HFFc6 (cell line): ENCODE measurements at regions not wholly inside any gene's neighbourhood (a gene's known extent, or its start where the extent isn't known, plus 50 kb on each side); places are given as distances from the start of the nearest gene placed in this dataset.

Experiments
- DNase-seq: peaks from one replicate; pipeline ENCODE4 v3.0.0-alpha.2; 2018
- H3K27ac Mint-ChIP-seq: 2 replicates; pipeline ENCODE4 v1.8.0; 2020; ENCODE audit warnings: mild to moderate bottlenecking, mixed read lengths
- H3K27me3 Mint-ChIP-seq: 2 replicates; pipeline ENCODE4 v1.8.0; 2021; ENCODE audit warnings: mild to moderate bottlenecking, moderate library complexity, mixed read lengths; ENCODE audit not compliant: insufficient read depth
- H3K36me3 Mint-ChIP-seq: 2 replicates; pipeline ENCODE4 v1.8.0; 2021; ENCODE audit warnings: low read depth, mixed read lengths
- H3K4me1 Mint-ChIP-seq: 2 replicates; pipeline ENCODE4 v1.8.0; 2020; ENCODE audit warnings: low read depth, mixed read lengths
- H3K4me3 Mint-ChIP-seq: 2 replicates; pipeline ENCODE4 v1.8.0; 2020; ENCODE audit warnings: mild to moderate bottlenecking, moderate library complexity, mixed read lengths
- H3K9me3 Mint-ChIP-seq: 2 replicates; pipeline ENCODE4 v1.8.0; 2020; ENCODE audit warnings: mild to moderate bottlenecking, mixed read lengths
- TF ChIP-seq, protein P1 (sequence below): fragments of 200-600 bp; sonication (generic); IDR thresholded peaks from 2 replicates; pipeline ENCODE4 v1.5.0; 2021; ENCODE audit warnings: antibody characterized with exemption, mild to moderate bottlenecking

DNA sequence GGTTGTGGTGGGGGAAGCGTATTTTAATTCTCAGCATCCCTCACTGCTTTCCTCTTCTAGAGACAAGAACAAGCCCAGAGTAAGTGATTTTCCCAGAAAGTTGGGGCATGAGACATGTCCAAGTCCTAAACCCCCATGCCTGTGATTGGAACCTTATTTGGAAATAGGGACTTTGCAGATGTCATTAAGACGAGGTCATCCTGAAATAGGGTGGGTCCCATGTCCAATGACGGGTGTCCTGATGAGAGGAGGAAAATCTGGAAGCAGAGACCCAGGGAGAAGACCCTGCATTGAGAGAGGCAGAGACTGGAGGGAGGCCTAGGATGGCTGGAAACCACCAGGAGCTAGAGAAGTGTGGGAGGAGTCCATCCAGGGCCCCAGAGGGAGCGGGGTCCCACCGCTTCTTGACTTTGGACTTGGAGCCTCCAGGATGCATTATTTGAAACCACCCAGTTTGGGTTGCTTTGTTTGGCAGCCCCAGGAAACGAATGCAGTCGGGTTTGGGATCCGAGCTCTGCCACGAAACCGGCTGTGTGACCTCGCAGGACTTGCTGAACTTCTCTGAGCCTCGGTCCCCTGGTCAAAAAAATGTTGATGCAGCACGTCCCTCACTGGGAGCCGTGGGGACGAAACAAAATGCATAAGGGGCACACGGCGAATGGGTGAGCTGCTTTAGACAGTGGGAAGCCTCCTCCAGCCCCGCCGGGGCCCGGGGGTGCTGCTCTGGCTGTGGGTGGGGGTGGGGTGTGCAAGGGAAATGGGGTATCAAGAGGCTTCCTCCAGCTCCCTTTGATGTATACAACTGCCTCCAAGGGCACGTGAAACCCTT lies 113.9 kb downstream of the CPZ start:
- H3K27ac Mint-ChIP-seq, result no peak overlapping the region
- peaks cover 16% of the 10 kb centered on the region for H3K27me3 Mint-ChIP-seq
- H3K4me1 Mint-ChIP-seq, result no peaks in the 10 kb centered on the region
- H3K36me3 Mint-ChIP-seq, result no peaks in the 10 kb centered on the region
- H3K9me3 Mint-ChIP-seq, result peaks cover 19% of the 10 kb centered on the region
- TF ChIP-seq, protein P1, sequence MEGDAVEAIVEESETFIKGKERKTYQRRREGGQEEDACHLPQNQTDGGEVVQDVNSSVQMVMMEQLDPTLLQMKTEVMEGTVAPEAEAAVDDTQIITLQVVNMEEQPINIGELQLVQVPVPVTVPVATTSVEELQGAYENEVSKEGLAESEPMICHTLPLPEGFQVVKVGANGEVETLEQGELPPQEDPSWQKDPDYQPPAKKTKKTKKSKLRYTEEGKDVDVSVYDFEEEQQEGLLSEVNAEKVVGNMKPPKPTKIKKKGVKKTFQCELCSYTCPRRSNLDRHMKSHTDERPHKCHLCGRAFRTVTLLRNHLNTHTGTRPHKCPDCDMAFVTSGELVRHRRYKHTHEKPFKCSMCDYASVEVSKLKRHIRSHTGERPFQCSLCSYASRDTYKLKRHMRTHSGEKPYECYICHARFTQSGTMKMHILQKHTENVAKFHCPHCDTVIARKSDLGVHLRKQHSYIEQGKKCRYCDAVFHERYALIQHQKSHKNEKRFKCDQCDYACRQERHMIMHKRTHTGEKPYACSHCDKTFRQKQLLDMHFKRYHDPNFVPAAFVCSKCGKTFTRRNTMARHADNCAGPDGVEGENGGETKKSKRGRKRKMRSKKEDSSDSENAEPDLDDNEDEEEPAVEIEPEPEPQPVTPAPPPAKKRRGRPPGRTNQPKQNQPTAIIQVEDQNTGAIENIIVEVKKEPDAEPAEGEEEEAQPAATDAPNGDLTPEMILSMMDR, result no peak
- DNase-seq, result no peak
- no peak overlapping the region for H3K4me3 Mint-ChIP-seq

DNA sequence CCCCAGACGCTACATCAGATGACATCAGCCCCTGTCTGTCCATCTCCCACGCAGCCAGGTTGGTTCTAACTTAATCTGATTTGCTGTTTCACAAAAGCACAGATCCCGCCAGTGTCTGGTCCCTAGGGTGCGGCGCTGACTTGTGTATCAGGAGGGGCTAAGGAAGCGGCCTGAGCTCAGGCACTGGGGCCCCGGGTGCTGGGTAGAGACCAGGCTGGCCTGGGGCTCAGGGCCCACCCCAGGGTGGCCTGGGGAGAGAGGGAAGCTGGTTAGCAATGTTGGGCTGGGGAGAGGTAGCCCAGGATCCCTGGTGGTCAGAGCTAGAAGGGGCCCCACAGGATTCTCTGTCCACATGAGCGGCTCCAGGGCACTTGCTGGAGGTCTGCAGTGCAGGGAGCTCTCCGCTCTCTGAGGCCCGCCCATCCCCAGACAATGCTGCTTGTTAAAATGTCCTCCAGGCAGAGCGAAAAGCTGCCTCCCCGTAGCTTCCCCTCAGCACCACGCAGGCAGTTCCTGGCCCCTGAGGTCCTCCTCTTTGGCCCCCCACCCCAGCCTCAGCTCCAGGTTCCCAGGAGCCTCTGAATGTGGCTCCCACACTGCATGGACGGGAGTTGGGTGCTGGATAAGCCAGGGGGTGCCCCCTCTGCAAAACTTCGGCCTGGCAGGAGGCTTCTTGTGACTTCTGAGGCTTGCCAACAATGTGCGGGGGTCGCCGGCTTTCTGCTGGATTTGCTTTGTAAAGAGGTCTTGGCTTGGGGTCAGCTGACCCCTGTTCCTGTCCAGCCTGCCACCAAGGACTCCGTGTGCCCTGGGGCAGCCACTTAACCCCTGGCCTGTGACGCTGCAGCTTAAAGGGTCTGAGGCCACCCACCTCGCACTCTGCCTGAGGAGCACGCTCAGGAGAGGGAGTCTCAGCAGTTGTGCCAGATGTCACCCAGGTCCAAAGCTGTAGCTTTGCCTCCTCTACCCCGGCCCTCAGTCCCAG lies 112.9 kb downstream of the CPZ start:
- no peak overlapping the region for H3K4me3 Mint-ChIP-seq
- H3K36me3 Mint-ChIP-seq, result no peaks in the 10 kb centered on the region
- no peak for DNase-seq
- peaks cover 14% of the 10 kb centered on the region for H3K27me3 Mint-ChIP-seq
- no peaks in the 10 kb centered on the region for H3K4me1 Mint-ChIP-seq
- TF ChIP-seq, protein P1, result no peak
- peaks cover 9% of the 10 kb centered on the region; the same call in 1 of the 2 replicates for H3K9me3 Mint-ChIP-seq
- H3K27ac Mint-ChIP-seq, result no peak overlapping the region

DNA sequence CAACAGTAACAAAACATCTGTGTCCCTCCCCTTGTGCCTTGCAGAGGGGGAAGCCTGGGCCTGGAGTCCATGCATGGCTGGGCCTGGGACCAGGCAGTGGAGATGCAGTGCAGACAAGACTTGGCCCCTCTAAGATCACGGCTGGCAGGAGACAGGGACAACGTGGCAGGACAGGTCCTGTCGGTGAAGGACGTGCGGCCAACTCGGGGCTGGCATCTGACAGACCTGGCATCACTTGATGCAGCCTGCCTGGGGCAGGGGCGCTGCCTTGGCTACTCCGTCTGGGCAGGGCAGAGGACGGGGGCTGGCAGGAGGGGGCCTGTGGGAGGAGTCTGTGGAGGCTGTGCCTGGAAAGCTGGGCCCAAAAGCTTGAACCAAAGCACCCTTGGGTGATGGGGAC lies 112.1 kb downstream of the CPZ start:
- Mint-ChIP-seq H3K27me3 (peaks cover 18% of the 10 kb centered on the region), H3K4me1 (no peaks in the 10 kb centered on the region)
- no peak for DNase-seq

DNA sequence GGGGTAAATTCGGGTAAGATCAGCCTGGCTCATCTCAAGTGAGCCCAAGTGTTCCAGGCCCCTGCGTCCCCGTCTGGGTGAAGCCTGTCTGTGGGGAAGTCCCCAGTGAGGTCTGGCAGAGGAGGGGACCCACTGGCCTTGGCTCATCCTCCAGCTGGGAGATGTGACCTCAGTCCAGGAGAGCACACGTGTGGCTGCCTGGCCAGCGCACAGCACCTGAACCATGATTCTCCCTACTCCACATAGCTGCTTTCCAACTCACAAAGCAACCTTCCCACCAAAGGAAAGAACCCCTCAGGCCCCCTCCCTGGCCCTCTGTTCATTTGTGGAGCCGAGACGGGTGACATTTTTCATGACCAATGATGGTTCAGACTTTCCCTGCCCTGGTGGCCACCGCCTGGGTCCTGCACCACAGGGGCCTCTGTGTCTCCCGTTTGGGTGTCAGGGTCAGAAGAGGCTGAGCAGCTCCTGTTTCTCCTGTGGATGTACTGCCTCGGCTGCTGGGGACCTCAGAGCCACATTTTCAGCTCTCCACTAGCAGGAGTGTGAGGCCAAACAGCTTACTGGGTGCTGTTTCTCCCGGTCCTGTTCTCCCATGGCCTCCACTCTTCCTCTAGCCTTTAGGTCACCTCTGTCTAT lies 111.4 kb downstream of the CPZ start:
- H3K27me3 Mint-ChIP-seq, result peaks cover 23% of the 10 kb centered on the region
- H3K9me3 Mint-ChIP-seq, result no peaks in the 10 kb centered on the region; the same call in 1 of the 2 replicates
- no peak overlapping the region for H3K4me3 Mint-ChIP-seq
- H3K36me3 Mint-ChIP-seq, result no peaks in the 10 kb centered on the region
- no peaks in the 10 kb centered on the region for H3K4me1 Mint-ChIP-seq
- TF ChIP-seq, protein P1, result no peak
- no peak overlapping the region for H3K27ac Mint-ChIP-seq
- no peak for DNase-seq

More for the DNA sequence above, 112.1 kb downstream of the CPZ start:
- Mint-ChIP-seq H3K4me3 (no peak overlapping the region), H3K9me3 (peaks cover 6% of the 10 kb centered on the region; the same call in 1 of the 2 replicates), H3K36me3 (no peaks in the 10 kb centered on the region), H3K27ac (no peak overlapping the region)
- TF ChIP-seq, protein P1, result no peak

DNA sequence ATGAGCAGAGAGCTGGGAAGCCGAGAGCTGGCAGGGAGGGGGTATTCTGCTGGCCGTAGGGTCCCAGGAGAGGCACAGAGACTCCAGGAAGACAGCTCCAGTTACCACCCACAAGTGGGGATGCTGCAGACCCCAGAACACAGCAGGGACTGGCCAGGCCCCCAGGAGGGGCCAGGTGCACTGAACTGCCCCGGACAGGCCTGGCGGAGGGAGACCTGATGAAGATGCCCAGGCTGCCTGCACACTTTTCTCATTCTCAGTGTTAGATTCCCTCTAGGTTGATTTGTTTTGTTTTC lies 110.8 kb downstream of the CPZ start:
- Mint-ChIP-seq H3K27ac (no peak overlapping the region), H3K36me3 (no peaks in the 10 kb centered on the region), H3K4me3 (no peak overlapping the region), H3K4me1 (no peaks in the 10 kb centered on the region), H3K9me3 (no peaks in the 10 kb centered on the region; the same call in 1 of the 2 replicates), H3K27me3 (peaks cover 23% of the 10 kb centered on the region)
- TF ChIP-seq, protein P1, result no peak
- no peak for DNase-seq
